NCI-H1436 treated with DMSO at 0.1 percent for 48 hours (cell line): ENCODE measurements at regions not wholly inside any gene's neighbourhood (a gene's known extent, or its start where the extent isn't known, plus 50 kb on each side); places are given as distances from the start of the nearest gene placed in this dataset.

Source experiments
- DNase-seq: peaks from one replicate; lab custom pipeline; 2025; lab: John Stamatoyannopoulos, UW

- no peak for DNase-seq
Observed at GRCh38 chr4:111664308-111664945, 480.8 kb upstream of the FAM241A start.

DNA sequence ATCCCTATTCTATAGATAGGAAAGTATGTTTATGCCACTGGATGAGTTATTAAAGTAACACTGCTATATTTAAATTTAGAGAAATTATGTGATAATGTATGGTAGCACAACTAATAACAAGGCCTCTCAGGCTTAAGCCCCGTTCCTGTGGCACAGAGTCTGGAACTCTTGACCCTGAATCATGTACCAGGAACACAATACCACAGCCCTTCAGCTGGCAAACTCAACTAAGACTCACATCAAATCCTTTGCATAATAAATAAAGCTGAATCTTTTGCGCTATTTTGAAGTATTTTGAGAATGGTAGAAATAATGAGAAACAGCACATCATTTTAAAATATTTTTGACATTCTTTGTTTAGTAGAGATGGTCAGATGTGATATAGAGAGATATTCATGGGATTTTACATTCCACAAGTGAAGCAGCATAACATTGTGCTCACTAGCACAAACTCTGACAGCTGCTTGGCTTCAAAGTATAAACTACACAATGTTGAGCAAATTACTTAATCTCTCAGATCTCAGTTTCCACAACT, 478.4 kb upstream of the FAM241A start:
- no peak for DNase-seq

DNA sequence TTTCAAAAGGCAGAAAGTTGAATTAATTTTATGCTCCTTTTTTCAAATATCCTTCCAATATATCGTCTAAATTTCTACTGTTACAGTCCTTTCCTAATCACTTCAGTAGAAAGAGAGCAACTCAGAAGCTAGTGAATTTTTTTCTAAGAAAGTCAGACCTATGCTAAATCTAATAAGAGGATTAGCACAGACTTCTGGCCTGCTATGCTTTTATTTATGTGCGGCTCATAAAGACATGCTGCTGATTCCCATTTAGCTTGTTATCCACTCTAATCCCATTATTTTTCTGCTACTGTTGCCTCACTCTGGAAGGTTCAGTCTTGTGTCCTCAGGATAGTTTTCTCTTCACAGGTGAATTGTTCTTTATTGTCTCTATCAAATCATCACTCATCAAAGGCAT, 473.5 kb upstream of the FAM241A start:
- no peak for DNase-seq

GRCh38 chr4:111675746-111676145, 469.5 kb upstream of the FAM241A start:
- DNase-seq: no peak

DNA sequence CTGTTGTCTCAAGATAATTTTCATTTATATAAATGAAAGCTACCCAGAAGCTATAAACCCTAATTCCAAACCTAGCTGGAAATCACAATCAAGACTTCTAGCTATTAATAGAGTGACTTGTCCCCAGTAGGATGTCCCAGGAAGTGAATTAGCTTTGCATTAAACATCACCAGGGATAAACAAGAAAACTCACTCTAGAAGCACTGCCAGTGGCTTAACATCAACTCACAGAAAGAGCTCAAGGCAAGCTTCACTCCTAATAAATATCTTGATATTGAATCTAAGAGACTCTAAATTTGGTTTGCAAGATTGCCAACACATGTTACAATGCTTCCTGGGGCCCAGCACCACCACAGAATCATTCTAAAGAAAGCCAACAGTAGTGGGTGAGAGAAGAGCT, 468.7 kb upstream of the FAM241A start:
- no peak for DNase-seq

DNA sequence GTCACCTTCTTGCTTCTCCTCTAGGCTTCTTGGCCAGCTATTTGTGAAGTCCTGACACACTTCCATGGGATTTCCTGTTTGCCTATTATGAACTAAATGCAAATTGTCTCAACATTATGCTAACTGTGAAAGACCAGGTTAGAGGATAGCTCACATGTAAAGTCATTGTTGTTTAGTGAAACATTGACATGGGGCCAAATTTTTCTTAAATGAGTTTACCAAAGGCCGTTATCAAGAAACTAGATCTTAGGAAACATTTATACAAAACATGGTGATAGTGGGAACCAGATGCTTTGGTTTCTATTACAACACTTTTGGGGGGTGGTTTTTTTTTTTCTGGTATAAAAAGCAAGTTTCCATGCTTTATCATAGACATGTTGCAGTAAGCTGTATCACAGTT, 466.8 kb upstream of the FAM241A start:
- DNase-seq: no peak

DNA sequence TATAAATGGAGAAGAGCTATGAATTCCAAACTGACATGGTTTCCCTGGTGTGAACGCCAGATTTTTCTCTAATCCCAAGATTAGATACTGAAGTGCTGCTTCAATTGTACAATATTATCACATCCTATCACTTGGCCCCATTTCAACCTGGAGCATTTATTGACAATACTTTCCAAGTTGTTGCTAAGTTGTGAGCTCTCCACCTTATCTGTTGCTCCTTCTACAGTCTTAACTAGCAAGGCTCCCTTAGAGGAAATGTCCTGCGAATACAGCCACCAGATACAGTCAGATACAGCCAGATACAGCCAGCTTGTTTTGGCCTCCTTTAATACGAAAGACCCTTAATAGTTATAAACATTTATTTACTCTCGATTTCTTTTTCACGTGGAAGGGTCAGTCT, 466.3 kb upstream of the FAM241A start:
- no peak for DNase-seq

DNA sequence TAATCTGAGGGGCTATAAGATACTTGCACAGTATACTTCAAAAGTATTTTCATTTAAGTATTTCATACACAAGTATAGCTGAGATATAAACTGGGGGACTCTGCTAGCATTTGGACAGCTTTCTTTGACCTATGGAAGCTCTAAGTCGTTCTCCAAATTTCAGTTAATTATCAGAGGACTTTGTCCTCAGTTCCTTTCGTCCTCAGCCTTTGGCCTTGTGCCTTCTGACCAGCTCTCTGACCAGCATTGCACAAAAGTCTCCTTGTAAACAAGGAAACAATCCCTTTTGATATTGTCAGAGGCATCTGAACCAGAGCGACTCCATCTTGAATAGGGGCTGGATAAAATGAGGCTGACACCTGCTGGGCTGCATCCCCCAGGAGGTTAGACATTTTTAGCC, 464.0 kb upstream of the FAM241A start:
- DNase-seq: no peak

GRCh38 chr4:111681751-111682150, 463.5 kb upstream of the FAM241A start:
- no peak for DNase-seq

GRCh38 chr4:111685205-111685604, 460.0 kb upstream of the FAM241A start:
- DNase-seq: no peak

DNA sequence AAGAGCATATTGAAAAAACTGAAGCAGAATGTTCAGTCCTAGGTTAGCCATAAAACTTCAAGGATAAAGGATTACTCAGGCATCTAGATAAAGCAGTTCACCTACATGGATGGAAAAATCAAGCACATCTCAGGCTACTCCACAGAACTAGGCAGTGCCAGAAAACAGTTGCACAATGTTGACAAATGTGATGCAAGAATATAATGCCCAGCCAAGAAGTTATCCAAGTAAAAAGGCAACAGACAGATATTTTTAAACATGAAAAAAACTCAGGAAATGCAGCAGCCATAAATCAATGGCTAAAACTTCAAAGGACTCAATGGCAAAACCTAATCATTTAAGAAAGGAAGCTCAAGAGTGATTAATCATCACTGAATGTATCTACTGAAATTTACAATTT, 456.0 kb upstream of the FAM241A start:
- DNase-seq: no peak

- DNase-seq: no peak
Observed at GRCh38 chr4:111689731-111690130, 455.5 kb upstream of the FAM241A start.

- no peak for DNase-seq
Observed at GRCh38 chr4:111693758-111694157, 451.5 kb upstream of the FAM241A start.

DNA sequence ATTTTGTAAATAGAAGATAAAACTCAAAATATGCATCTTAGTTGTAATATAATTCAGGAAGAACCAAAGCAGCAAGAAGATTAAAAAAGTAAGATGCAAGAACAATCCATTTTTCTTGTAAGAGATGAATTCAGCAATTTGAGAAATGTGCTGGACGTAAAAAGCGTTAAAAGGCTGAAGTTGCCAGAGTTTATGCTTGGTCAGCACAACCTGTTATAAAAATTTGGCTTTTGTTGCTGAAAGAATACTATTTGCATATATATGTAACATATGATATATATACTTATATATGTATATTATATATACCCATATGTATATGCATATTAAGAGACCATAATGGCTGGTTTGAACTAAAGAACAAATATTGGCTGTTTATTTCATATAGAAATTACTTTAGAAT, 449.6 kb upstream of the FAM241A start:
- no peak for DNase-seq

DNA sequence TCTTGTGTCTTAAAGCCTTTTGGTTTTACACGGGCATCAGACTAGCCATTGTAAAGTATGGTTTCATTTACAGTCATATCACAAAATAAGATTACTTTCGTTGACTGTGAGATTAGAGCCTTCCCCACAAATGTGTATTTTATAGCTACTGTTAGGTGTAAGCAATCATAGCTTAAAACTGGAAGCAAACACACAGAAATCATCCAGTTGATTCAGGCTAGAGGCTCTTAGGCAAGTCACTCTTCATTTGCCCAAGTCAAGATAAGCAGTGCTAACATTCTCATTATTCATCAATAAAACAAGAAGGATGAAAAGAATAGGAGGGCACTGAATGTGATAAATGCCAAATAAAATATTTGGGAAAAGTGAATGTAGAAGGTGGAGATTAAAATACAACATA, 448.7 kb upstream of the FAM241A start:
- DNase-seq: no peak

- no peak for DNase-seq
Observed at GRCh38 chr4:111697176-111697942, 447.9 kb upstream of the FAM241A start.

GRCh38 chr4:111698361-111698760, 446.9 kb upstream of the FAM241A start:
- no peak for DNase-seq

DNA sequence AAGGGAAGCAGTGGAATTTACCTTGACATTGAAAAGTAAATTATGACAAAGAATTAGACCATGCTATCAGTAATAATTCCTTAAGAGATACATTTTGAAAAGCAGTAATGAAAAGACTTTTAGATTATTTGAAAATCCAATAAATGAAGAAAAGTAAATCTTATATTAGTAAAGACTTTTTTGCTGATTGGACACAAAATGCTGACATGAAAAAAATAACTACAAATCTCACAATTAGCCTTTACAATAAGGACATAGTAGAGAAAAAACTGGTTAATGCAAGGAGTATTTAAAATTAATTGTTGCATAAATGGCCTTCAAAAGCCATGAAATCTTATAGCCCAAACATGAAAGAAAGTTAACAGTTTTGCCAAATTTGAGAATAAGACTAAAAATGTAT, 446.1 kb upstream of the FAM241A start:
- DNase-seq: no peak

DNA sequence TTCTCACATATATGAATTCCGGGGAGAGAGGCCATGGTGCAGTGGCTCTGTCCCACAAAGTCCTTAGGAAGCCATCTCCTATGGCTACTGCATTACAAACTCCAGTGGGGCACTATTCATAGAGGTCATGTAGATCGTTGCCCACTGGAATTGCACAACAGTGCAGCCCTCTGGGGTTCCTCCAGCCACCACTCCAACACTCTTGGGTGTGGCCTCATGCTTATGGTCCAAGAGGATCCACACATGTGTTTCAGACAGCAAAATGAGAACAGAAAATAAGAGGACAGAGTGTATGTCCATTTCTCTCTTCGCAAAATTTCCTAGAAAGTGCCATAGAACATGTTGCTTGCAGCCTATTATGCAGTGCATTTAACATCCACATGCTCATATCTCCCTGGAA, 444.2 kb upstream of the FAM241A start:
- DNase-seq: no peak

DNA sequence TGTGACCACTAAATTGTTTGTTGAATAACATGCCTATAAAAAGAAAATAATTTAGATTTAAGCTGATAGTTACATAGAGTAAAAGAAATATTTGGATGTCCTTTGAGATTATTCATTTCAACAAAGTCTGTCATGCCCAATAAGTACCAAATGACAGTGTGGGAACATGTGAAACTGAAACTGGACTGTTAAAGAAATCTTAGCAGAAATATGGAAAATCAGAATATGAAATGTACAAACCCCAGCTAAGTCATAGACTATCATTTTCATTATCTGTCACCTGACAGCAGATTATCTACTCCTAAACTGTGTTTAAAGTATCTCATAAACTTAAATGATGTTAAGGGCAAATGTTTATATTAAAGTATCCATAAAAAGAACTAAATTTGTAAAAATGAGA, 437.8 kb upstream of the FAM241A start:
- DNase-seq: no peak

DNA sequence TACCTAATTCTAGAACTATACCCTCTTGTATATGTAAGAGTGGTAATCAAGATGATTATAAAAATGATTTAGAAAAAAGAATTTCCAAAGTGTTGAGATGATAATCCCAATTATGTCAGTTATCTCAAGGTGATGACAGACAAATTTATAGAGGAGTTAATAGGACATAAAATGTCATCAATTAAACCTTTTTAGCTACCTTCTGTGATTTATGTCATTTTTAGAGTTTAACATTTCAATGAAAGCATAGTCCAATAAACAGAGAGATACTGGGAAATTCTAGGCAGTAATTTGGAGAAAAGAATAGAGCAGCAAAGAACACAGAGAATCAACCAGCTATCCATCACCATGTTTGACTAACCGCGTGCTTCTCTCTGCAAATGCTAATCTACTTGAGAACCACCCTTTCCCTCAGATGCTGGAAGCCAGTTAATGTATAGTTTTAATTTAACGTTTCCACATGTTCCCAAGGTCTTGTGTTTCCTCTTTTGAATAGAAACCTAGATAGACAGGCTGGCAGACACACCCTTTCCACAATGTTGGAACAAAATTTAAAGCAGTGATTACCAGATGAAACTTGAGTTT, 433.1 kb upstream of the FAM241A start:
- DNase-seq: no peak

DNA sequence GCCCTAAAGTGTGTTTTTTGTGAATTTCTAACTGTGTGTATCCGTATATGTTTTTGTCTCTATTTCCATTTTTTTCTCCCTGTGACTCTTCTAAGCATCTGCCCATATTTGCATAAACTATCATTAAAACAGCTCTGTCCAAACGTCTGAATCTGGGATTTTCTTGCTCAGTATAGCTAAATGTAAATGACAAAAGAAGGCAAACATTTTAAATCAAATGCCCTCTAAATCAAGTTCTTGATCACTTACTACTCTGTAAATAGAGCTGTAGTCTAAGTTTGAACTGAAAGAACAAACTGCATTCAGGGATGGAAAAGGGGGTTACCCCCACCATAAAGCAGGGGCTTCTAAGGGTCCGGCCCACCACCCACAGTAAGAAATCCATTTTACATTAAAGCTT, 432.0 kb upstream of the FAM241A start:
- DNase-seq: no peak

- DNase-seq: no peak
Observed at GRCh38 chr4:111717921-111718320, 427.3 kb upstream of the FAM241A start.
